ENCODE measurements at regions not wholly inside any gene's neighbourhood (a gene's known extent, or its start where the extent isn't known, plus 50 kb on each side); places are given as distances from the start of the nearest gene placed in this dataset.

DNA sequence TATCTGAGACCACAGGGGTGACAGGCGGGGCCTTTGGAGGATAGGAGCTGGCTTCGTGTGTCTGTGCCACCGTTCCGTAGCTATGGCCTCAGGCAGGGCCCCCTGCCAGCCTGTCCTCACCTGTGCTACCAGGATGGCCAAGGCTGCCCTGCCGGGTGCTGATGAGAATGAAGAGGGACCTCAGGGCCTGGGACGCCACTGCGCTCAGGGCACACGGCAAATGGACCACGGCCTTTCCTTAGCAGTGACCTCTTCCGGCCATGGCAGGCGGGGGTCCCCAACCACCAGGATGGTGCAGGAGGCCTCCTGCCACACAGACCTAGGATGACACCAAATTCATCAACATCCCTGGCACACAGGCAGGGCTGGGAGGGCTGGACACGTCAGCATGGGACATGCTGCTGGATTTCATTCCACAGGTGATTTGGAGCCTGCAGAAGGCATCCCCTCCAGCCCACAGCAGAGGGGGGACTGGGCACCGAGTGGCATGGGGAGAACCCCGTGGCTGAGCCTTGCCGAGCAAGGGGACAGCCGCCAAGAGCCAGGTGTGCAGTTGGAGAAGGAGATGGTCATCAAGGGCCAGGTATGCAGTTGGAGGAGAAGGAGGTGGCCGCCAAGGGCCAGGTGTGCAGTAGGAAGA, 1321.0 kb downstream of the BRD1 start:
- H3K27ac ChIP-seq: no peak overlapping the region; the same call in 1 of the 2 replicates
- TF ChIP-seq, protein P1, sequence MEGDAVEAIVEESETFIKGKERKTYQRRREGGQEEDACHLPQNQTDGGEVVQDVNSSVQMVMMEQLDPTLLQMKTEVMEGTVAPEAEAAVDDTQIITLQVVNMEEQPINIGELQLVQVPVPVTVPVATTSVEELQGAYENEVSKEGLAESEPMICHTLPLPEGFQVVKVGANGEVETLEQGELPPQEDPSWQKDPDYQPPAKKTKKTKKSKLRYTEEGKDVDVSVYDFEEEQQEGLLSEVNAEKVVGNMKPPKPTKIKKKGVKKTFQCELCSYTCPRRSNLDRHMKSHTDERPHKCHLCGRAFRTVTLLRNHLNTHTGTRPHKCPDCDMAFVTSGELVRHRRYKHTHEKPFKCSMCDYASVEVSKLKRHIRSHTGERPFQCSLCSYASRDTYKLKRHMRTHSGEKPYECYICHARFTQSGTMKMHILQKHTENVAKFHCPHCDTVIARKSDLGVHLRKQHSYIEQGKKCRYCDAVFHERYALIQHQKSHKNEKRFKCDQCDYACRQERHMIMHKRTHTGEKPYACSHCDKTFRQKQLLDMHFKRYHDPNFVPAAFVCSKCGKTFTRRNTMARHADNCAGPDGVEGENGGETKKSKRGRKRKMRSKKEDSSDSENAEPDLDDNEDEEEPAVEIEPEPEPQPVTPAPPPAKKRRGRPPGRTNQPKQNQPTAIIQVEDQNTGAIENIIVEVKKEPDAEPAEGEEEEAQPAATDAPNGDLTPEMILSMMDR (conservative IDR thresholded peaks at IDR 0.05): no peak

- TF ChIP-seq, protein P1 (conservative IDR thresholded peaks at IDR 0.05): no peak
- peak overlapping the region; percentile 36; the same call in 1 of the 2 replicates for H3K27ac ChIP-seq
Observed at GRCh38 chr22:48505891-48506290, 1321.8 kb downstream of the BRD1 start.

DNA sequence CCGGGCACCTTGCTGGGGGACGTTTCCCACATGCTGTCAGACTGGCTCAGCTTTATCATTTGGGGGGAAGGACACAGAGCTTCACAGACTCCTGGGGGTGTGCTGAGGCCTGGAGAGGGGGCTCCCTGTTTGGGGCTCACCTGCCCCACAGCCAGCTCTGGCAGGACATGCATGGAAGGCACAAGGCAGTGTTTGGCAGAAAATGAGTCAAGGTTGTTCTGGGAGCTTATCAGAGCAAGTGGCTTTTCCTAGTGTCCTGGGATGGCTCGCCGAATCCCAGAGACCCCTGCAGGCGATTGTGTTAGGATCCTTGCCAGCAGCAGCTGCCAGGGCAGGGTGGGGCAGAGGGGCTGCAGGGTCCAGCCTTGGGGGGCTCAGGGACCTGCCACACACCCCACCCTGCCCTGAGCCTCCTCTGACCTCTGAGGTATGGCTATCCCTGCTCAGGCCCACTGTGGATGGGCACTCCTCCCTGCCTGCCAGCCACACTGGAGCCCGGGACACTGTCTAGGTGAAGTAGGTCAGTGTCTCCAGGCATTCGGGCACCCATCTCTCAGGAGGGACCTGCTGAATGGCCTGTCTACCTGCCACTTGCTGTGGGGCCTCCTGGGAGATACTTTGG, 1323.0 kb downstream of the BRD1 start:
- TF ChIP-seq, protein P1 (conservative IDR thresholded peaks at IDR 0.05): no peak
- 0 out of 2 replicates have a peak overlapping the region, but pooled peaks have one; percentile 36 for H3K27ac ChIP-seq

- no peak overlapping the region for H3K27ac ChIP-seq
- TF ChIP-seq, protein P1 (conservative IDR thresholded peaks at IDR 0.05): no peak
Observed at GRCh38 chr22:48503876-48504275, 1323.8 kb downstream of the BRD1 start.

- TF ChIP-seq, protein P1 (conservative IDR thresholded peaks at IDR 0.05): no peak
- H3K27ac ChIP-seq: no peak overlapping the region
Observed at GRCh38 chr22:48503035-48503625, 1324.5 kb downstream of the BRD1 start.

DNA sequence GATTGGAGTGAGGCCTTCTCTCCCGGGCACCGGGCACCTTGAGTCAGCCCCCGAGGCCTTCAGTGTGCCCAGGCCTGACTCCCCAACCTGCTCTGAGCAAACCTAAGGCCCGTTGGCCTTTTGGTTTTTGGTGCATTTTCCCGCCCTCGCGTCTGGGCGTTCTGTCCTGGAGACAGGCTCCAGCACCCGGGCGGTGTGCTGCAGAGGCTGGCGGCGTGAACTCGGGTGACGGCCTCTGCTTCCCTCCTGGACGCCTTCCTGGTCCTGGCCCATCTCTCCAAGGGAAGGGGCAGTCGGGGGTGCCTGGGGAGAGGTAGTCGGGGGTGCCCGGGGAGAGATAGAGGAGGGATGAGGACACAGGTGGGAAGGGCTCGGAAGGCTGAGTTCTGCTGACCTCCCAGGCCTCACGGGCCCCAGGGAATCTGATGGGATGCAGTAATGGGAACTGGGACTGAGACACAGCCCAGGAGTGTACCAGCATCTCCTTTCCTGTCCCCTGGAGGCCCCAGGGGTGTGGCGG, 1326.4 kb downstream of the BRD1 start:
- no peak overlapping the region for H3K27ac ChIP-seq
- TF ChIP-seq, protein P1 (conservative IDR thresholded peaks at IDR 0.05): no peak

DNA sequence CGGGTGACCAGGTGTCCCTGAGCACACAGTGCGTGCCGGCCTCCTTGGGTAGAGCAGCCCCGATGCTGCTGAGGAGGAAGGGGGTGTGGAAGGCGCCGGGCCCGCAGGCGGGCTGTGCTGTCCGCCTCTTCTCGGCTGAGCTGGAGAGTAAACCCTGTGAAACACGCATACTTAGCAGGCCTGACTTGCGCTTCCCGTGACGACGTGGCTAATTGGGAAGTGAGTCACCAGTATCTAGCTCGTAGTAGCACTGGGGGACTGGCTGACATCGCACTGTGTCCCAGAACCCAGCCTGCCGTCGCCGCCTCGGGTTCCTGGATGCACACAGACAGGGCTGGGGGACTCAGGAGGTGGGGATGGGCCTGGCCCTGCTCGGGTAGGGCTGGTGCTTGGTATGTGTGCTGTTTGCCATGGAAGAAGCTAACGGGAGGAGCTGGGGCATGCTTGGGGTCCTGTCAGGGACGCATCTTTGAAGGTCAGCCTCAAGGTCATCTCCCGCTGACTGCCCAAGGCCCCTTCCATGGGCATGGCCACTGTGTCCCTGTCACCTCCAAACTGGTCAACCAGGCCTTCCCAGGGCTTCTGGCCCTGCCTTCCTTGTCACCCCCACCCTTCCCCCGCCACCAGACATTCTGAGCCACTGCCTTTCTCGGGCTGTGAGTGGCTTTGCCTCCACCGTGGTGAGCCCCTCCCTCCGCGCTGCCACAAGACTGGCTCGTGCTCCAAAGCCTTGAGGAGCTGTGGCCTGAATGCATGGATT, 1327.0 kb downstream of the BRD1 start:
- no peak overlapping the region for H3K27ac ChIP-seq
- TF ChIP-seq, protein P1 (conservative IDR thresholded peaks at IDR 0.05): no peak

Data from VCaP (cell line).